HCEC 1CT (cell line): ENCODE measurements at regions not wholly inside any gene's neighbourhood (a gene's known extent, or its start where the extent isn't known, plus 50 kb on each side); places are given as distances from the start of the nearest gene placed in this dataset.
"Not testable (repeated sequence)": the region's sequence is repeated elsewhere in the genome, so short reads cannot be mapped to it uniquely, and the experiment has no call there.

Experiments used
- DNase-seq: peaks from one replicate; pipeline ENCODE4 v3.0.0-alpha.2; 2017

DNA sequence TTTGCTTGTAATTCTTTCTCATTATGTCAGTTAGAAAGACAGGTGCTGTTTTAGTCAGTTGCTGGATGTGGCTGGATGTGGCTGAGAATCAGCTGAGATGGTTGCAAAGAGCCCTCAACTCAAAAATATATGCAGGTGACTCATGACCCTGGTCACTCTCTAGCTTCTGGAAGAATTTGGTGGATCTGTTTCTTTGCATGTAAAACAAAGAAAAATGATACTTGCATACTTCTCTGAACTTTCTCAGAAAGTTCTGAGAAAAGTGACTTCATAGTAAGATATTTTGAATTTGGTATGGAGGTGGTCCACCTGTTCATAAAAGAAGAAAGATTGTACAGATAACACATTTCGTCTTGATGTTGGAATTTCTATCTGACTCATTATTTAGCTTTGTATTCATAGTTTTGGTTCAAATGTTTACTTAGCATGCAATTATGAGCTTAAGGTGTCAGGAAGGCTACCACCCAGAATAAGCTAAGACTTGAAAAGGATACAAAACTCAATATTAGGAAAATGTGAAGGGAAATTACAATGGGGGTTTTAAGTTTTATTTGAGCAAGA, 163.2 kb upstream of the OLIG3 start:
- DNase-seq: no peak

DNA sequence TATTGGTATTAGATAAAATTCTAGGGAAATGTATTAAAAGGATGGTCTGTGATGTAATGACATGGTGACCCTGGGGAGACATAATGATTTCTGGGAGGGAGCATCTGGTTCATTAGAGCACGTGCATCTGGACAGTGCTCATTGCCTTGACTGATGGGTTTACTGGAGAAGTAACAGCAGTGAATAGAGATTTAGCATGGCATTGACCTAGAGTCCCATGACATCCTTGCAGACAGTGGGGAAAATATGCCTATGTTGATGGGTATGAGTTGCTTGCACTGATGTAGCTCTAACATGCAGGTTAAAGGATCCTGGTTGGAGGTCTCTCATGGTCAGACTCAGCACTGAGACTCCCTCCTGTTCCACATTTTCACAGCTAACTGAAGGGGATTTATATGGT, 164.1 kb upstream of the OLIG3 start:
- no peak for DNase-seq

DNA sequence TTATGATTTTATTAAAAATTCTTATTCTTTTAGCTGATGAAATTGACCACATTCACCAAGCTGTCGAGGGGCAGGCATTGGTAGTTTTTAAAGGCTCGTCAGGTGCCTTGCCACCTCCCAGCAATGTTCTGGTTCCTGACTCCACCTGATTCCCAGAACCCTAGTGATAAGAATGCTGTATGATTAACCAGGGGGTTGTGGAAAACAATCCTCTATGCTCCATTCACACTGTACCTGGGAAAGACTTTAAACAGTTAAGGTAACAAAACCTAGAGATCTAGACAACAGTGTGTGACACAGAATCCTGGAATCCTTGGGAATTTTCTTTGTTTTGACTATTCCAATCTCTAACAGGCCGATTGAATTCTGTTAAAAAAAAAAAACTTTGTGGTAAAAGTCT, 165.7 kb upstream of the OLIG3 start:
- DNase-seq: no peak

- DNase-seq: no peak
Observed at GRCh38 chr6:137660296-137660731, 166.1 kb upstream of the OLIG3 start.

DNA sequence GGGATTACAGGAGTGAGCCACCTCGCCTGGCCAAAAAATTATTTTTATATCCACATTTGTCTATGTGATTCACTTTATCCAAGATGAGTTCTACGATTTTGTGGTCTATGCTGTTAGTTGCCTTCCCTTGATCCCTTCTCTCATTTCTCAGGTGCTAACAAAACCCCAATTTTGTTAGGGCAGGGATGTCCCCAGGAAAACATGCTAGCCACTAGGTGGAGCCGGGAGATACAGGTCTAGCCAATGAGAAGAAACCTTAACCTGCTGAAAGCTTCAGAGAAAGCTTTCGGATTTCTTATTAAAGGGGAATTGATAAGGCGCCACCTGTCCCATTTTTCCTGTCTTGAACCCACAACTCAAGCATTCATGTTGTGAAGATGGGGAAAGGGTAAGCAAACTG, 167.4 kb upstream of the OLIG3 start:
- DNase-seq: peak; percentile 26

- DNase-seq: no peak
Observed at GRCh38 chr6:137664183-137664582, 170.0 kb upstream of the OLIG3 start.

DNA sequence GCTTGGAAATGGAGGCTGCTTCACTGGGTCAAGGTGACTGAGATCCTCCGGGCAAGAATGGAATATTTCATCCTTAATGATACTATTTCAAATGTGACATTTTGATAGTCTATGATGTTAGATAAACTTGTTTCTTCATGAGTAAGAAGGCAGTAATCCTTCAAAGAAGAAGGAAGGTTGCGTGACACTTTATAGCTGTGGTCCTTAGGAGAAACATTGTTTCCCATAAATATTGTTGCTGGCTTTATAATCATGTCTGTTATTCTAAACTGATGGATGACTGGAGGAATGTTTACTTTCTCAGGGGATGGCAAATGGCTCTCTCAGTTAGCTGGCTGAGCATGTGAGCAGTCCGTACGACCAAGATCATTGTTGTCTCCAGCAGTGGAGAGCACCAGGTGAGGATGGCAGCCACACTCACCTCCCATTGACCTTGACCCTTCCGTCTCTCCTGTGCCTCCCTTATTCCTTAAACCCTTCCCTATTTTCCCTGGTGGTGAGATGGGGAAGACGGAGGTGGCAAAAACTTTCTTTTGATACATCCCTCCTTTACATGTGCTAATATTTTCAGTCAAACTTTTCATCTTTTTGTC, 171.2 kb upstream of the OLIG3 start:
- DNase-seq: no peak

DNA sequence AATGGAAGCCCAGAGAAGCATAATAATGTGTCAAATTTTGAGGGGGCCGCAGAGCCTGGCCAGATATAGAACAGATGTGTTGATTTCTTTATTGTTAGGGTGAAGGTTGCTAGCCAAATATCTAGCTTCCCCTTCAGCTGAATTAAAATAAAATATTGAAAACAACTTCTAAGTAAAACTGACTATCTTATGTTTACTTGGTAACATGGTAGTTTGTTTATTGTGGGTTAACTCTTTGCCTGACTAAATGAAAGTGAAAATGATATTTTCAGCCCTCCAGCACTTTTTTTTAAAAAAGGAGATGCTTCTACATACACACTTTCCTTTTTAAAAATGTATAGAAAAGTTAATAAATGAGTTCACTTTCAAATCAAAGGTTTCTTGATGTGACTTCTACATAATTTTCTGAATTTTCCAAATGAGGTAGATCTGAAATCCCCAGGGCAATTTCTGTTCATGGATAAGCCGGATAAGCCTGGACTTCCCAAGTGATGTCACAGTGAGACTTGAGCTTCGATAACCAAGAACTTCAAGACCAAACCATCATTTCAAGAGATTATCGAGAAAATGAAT, 172.1 kb upstream of the OLIG3 start:
- DNase-seq: no peak

DNA sequence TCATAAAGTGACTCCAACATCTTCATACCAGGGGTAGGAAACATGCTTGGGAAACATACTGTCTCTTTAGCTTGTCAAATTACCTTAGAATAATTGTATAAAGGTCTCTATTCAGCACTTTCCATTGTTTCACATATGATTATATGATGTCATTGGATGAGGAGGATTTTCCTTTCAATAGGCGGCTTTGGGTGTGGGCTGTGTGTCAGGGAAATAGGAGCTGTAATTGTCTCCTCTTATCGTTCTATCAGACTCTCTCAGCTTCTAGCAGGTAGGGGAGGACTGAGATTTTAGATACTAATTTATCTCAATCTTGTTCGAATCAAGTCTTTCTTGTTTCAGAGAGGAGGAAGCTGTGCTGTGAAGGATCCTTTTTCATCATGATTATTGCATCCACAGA, 179.4 kb upstream of the OLIG3 start:
- no peak for DNase-seq

DNA sequence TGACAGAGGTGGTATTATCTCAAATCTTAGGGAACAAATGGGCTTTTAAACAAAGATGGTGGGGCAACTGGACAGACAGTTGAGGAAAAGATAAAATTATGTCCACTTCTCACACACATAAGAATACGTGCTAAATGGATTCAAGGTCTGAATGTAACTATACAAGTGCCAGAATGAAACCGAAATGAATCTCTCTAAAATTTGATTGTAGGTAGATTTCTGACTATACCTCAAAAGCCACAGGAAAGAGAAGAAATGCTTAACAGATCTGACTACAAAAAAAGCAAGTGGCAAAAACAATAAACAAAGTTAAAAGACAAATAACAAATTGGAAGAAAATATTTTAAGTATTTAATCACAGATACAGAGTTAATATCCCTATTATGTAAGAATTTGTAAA, 182.7 kb upstream of the OLIG3 start:
- no peak for DNase-seq

DNA sequence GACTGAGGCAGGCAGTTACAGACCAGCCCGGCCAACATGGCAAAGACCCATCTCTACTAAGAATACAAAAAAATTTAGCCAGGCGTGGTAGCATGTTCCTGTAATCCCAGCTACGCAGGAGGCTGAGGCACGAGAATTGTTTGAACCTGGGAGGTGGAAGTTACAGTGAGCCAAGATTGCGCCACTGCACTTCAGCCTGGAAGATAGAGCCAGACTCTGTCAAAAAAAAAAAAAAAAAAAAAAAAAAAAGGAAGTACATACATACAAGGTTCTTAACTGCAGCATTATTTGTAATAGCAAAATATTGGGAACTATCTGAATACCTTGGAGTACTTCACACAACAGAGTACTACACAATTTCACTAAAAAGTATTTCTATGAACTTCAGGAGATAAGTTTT, 183.5 kb upstream of the OLIG3 start:
- no peak for DNase-seq

GRCh38 chr6:137678451-137678850, 184.3 kb upstream of the OLIG3 start:
- DNase-seq: no peak

GRCh38 chr6:137680705-137681346, 186.2 kb upstream of the TNFAIP3 start:
- DNase-seq: peak; percentile 66

- DNase-seq: no peak
Observed at GRCh38 chr6:137681445-137682009, 185.5 kb upstream of the TNFAIP3 start.

DNA sequence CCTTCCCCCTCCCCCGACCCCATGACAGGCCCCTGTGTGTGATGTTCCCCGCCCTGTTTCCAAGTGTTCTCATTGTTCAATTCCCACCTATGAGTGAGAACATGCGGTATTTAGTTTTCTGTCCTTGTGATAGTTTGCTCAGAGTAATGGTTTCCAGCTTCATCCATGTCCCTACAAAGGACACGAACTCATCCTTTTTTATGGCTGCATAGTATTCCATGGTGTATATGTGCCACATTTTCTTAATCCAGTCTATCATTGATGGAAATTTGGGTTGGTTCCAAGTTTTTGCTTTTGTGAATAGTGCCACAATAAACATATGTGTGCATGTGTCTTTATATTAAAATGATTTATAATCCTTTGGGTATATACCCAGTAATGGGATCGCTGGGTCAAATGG, 184.4 kb upstream of the TNFAIP3 start:
- not testable (repeated sequence) for DNase-seq

DNA sequence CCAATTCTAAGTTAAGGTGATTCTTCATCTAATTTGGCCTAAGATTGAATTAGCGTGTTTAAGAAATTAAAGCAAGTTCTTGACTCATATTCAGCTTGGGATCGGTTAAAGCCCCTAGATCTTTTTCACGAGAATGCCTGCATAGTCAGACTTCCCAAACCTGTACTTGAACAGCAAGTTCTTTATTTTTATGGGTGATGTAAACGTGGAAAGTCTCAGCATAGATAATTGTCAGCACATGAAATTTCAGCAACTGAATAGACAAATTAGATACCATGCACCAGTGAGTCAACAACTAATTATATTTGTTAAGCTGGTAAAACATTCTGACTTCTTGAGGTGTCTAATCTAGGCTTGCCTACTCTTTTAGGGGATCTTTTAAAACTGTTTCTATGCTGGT, 183.1 kb upstream of the TNFAIP3 start:
- no peak for DNase-seq

GRCh38 chr6:137685798-137686375, 181.2 kb upstream of the TNFAIP3 start:
- DNase-seq: no peak

DNA sequence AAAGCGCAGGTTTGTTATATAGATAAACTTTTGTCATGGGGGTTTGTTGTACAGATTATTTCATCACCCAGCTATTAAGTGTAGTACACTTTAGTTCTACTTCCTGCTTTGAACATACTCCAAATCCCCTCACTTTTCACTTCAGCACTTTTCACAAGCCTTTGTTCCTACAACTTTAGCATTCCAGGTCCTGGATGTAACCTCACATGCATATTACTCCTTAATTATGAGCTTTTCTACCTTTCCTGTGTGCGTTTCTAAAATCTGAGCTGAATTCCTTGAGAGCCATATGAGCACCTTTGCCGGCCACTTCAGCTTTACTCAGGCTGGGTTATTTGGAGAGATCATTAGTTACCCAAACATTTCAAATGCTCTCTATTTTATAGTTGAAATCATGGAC, 179.2 kb upstream of the TNFAIP3 start:
- DNase-seq: no peak

DNA sequence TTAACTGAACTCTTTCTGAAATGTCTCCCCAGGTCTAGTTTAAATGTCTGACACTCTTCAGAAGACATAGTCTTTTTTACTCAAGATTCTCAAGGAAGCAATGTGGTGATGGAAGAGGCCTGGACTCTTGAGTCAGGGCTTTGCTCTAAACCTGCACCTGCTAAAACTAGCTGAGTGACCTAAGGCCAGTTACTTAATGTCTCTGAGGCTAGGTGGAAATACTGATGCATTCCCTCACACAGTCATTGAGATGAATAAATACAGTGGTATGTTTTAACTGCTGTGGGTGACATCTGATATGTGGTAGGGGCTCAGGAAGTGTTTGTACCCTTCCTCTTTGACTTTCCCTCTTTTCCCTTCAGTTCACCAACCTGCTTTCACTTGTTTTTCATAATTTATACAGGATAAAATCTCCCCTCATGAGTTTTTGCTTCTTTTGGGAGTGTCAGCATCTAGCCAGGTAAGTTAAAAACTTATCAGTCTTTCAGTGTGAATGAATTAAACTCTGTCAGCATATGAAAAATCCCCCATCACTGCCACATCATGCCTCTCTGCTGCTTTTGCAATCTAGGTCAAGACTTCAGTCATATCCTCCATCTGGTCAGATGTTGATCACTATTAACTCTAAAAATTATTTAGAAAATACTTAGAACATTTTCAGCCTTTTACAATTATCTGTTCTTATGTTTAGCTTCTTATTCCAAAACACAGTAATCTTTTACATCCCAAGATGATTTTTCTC, 178.7 kb upstream of the TNFAIP3 start:
- no peak for DNase-seq

DNA sequence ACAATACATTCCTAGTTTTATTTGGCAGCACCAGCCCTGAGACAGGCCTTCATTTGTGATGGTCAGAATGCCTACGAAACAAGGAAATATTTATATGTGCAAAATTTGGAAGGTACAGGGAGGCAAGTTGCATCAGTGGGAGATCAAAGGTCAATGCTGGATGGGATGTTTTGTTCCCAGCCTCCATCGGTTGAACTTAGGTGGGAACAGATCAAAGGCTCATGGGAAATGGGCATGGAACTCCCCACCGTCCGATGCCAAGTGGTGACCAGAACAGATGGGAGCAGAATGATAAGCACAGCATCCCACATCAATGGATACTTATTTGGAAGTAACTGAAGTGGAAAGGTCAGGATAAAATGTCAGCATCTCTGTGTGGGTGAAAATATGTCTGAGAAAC, 177.7 kb upstream of the TNFAIP3 start:
- no peak for DNase-seq

- no peak for DNase-seq
Observed at GRCh38 chr6:137690034-137690433, 177.0 kb upstream of the TNFAIP3 start.

DNA sequence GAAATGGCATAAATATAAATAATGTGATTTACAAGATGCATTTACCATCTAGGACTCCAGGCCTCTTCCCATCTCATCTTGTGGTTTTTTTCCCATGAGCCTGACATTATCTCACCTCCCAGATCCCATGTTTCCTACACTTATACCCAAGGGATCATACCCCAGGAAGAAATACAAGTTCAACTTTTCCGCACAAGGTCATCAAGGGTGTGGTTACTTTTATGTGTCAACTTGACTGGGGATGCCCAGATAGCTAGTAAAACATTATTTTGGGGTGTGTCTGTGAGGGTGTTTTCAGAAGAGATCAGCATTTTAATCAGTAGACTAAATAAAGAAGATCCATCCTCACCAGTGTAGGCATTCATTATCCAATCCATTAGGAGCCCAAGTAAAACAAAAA, 176.3 kb upstream of the TNFAIP3 start:
- no peak for DNase-seq

- DNase-seq: no peak
Observed at GRCh38 chr6:137692308-137692707, 174.8 kb upstream of the TNFAIP3 start.
